SK-N-MC (cell line): ENCODE measurements at regions not wholly inside any gene's neighbourhood (a gene's known extent, or its start where the extent isn't known, plus 50 kb on each side); places are given as distances from the start of the nearest gene placed in this dataset.
"Not testable (repeated sequence)": the region's sequence is repeated elsewhere in the genome, so short reads cannot be mapped to it uniquely, and the experiment has no call there.

Source experiments
- DNase-seq: peaks from one replicate; pipeline ENCODE4 v3.0.0-alpha.2; 2011; ENCODE audit warnings: low read depth, low spot score
- H3K27ac ChIP-seq: fragments of 200-600 bp; sonication (generic); 2 replicates; pipeline ENCODE4 v1.5.1; 2016; ENCODE audit warnings: mixed run types
- H3K36me3 ChIP-seq: fragments of 200-600 bp; sonication (generic); 2 replicates; pipeline ENCODE4 v1.6.1; 2017; ENCODE audit warnings: antibody characterized with exemption, low read length, mixed read lengths; ENCODE audit not compliant: insufficient read depth
- H3K4me3 ChIP-seq: fragments of 200-600 bp; sonication (generic); 2 replicates; pipeline ENCODE4 v1.5.1; 2016
- H3K9ac ChIP-seq: fragments of 200-600 bp; sonication (generic); 2 replicates; pipeline ENCODE4 v1.8.0; 2017; ENCODE audit warnings: mixed run types, mixed read lengths; ENCODE audit not compliant: insufficient read length
- H3K9me3 ChIP-seq: fragments of 200-600 bp; sonication (generic); 2 replicates; pipeline ENCODE4 v1.6.1; 2017; ENCODE audit warnings: low read depth, mild to moderate bottlenecking, antibody characterized with exemption, low read length, moderate library complexity, mixed read lengths
- EZH2 ChIP-seq: fragments of 200-600 bp; sonication (generic); IDR thresholded peaks from one replicate; pipeline ENCODE4 v1.6.1; 2017; ENCODE audit warnings: antibody characterized with exemption
- FOXP2 ChIP-seq: optimal IDR thresholded peaks from 2 replicates; pipeline ENCODE3; 2011; ENCODE audit warnings: mild to moderate bottlenecking, moderate library complexity; ENCODE audit not compliant: insufficient read depth; ENCODE audit errors: extremely low read length, control extremely low read depth
- POLR2AphosphoS5 ChIP-seq: IDR thresholded peaks from 2 replicates; pipeline ENCODE4 v1.6.1; 2012; ENCODE audit warnings: mild to moderate bottlenecking, low read depth, low read length, borderline replicate concordance

DNA sequence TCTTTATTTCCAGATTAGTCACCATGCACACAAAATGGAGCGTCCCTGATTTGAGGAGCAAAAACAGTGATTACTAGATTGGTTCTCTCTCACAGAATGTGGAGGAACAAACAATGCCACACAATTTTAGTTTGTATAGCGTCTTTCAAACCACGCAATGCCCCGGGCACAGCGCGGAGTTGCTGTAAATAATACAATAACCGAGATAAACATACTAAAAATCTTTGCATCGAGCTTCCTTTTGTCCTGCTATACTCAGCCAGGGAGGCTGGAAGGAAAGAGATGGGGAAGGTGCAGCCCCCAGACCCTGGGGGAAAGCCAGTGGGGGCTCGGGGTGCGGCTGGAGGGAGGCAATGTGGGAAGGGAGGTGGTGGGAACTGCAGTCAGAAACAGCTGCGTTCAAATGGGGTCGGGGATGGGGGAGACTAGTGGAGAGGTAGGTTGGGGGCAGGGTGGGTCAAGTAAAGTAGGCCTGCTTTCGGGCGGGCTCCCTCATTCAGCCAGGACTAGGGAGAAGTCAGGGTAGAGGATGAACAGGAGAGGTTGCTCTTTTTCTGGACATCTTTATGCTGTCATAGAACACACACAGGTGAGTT is 366.3 kb downstream of the RPS6KC1 start:
- TF ChIP-seq POLR2AphosphoS5 (no peak), FOXP2 (no peak), EZH2 (no peak)
- DNase-seq = no peak
- no peak overlapping the region for H3K9ac ChIP-seq
- no peak overlapping the region for H3K27ac ChIP-seq
- no peaks in the 10 kb centered on the region for H3K9me3 ChIP-seq
- H3K36me3 ChIP-seq = no peaks in the 10 kb centered on the region
- H3K4me3 ChIP-seq = no peak overlapping the region

- Histone ChIP-seq H3K4me3 (no peak overlapping the region), H3K36me3 (no peaks in the 10 kb centered on the region), H3K9ac (no peak overlapping the region), H3K27ac (no peak overlapping the region), H3K9me3 (no peaks in the 10 kb centered on the region)
- TF ChIP-seq FOXP2 (no peak), POLR2AphosphoS5 (no peak), EZH2 (no peak)
- no peak for DNase-seq
These were observed 366.8 kb downstream of the RPS6KC1 start for GRCh38 chr1:213417846-213418245.

- Histone ChIP-seq H3K36me3 (no peaks in the 10 kb centered on the region), H3K27ac (no peak overlapping the region), H3K4me3 (no peak overlapping the region), H3K9me3 (no peaks in the 10 kb centered on the region), H3K9ac (no peak overlapping the region)
- DNase-seq = no peak
- TF ChIP-seq EZH2 = no peak
- TF ChIP-seq POLR2AphosphoS5 = no peak
- no peak for TF ChIP-seq FOXP2
These were observed 367.4 kb downstream of the RPS6KC1 start for GRCh38 chr1:213418268-213419071.

DNA sequence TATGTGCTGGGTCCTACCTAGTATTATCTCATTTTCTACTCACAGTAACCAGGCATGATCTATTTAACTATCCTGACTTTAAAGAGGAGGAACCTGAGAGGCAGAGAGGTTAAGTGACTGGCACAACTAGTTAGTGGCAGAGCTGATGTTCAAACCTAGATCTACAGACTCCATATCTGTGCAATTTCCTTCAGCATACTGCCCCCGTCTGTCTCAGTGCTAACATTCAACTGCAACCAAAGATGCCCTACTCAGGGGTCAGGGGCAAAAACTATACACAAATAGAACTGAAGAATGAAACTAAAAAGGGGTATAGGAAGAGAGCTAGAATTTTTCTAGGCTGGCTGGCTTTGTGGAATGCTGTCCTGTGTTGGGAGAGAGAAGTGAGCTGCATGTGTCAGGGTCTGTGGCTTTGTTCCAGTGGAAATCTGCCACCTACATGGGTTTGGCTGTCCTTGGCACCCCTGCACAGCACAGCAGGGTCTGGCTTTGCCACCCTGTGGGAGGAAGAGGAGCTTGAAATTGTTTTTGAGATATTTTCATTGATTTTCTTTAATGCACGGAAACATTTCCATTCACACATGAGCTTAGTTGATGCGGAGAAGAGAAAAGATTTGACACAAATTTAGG is 368.5 kb downstream of the RPS6KC1 start:
- Histone ChIP-seq H3K4me3 (no peak overlapping the region), H3K27ac (no peak overlapping the region), H3K36me3 (no peaks in the 10 kb centered on the region), H3K9ac (no peak overlapping the region), H3K9me3 (no peaks in the 10 kb centered on the region)
- DNase-seq = no peak
- TF ChIP-seq POLR2AphosphoS5 (no peak), FOXP2 (no peak), EZH2 (no peak)

DNA sequence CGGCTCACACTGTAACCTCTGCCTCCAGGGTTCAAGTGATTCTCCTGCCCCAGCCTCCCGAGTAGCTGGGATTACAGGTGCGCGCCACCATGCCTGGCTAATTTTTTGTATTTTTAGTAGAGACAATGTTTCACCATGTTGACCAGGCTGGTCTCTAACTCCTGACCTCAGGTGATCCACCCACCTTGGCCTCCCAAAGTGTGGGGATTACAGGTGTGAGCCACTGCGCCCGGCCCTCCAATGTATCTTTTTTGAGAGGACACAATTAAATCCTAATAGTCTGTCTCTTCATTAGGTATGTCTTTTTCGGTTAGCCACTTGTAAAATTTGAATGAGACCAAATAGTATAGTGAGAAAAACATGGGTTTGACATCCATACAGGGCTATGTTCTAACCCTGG is 370.1 kb downstream of the RPS6KC1 start:
- H3K9ac ChIP-seq, H3K27ac ChIP-seq, H3K4me3 ChIP-seq, DNase-seq, H3K9me3 ChIP-seq, H3K36me3 ChIP-seq: not testable (repeated sequence)

DNA sequence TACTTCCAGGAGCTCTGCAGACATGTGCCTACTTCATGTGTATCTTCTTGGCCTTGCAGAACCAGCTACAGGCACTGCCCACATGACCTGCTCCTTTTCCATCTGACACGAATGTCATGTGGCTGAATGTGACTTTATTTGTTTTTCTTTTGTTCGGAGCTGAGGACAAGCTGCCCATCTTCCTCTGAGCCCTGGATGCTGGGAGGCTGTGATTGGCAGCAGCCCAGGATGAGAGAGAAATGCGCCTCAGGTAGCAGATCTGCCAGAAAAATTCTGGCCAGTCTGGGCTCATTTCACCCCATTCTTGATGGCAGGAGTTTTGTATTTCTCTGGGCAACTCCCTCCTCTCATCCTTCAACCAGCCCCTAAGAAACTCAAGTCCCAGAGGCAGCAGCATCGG is 372.0 kb downstream of the RPS6KC1 start:
- no peak for DNase-seq
- no peak for TF ChIP-seq FOXP2
- no peak for TF ChIP-seq EZH2
- TF ChIP-seq POLR2AphosphoS5 = no peak
- H3K9ac ChIP-seq = no peak overlapping the region

DNA sequence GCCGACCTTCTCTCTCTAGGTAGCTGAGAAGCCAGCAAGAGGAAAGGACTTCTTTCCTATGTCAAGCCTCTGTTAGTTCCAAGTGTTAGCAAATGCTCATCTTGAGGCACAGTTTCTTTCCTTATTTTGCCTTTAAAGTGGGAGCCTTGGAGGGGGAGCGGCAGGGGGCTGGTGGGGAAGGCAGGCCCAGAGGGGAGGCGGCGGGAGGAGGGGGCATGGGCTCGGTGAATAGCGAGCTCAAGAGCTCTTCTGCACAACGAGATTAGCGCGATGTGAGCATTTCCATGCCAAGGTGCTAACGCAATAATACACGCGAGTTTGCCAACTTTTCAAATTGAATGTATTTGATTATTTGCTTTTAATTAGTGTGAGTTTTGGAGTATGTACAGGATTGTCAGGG is 372.6 kb downstream of the RPS6KC1 start:
- no peaks in the 10 kb centered on the region for H3K36me3 ChIP-seq
- no peak for DNase-seq
- TF ChIP-seq FOXP2 (no peak), POLR2AphosphoS5 (no peak), EZH2 (no peak)
- no peak overlapping the region for H3K4me3 ChIP-seq
- H3K27ac ChIP-seq = no peak overlapping the region
- H3K9me3 ChIP-seq = no peaks in the 10 kb centered on the region
- H3K9ac ChIP-seq = no peak overlapping the region

More for the DNA sequence above, 372.0 kb downstream of the RPS6KC1 start:
- Histone ChIP-seq H3K4me3 (no peak overlapping the region), H3K9me3 (no peaks in the 10 kb centered on the region), H3K27ac (no peak overlapping the region), H3K36me3 (no peaks in the 10 kb centered on the region)

DNA sequence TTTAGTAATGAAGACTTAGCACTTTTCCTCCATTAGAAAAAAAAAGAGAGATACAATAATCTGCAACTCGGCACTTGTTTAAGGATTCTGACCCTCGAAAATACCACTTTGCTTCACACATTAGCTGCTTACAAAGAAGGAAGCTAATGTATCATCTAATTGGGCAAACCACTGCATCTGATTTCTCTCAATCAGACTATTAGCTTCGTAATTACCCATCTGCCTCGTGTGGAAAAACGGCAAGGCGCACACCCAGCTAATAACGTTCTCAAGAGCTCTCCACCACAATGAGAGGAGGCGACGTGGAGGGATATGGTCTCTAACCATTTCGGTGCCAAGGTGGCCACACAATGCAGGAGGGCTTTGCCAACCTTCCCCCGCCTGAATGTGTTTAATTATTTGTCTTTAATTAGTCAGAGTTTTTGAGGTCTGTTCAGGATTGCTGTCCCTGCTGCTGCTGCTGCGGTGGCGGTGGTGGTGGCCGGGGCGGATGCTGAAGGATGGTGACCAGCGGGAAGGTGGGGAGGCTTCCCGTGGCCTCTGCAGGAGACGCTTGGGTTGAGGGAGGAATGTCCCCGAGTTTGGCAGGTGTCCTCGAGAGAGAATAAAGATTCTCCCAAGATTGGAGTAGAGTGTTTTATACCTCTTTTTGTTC is 374.5 kb downstream of the RPS6KC1 start:
- TF ChIP-seq FOXP2 (no peak), POLR2AphosphoS5 (no peak), EZH2 (no peak)
- no peak for DNase-seq
- no peak overlapping the region for H3K9ac ChIP-seq
- no peaks in the 10 kb centered on the region for H3K36me3 ChIP-seq
- no peak overlapping the region for H3K27ac ChIP-seq
- H3K9me3 ChIP-seq = no peaks in the 10 kb centered on the region
- H3K4me3 ChIP-seq = no peak overlapping the region
